ENCODE measurements at regions not wholly inside any gene's neighbourhood (a gene's known extent, or its start where the extent isn't known, plus 50 kb on each side); places are given as distances from the start of the nearest gene placed in this dataset.

- no CpG with 5 or more reads among the region's 6 CpGs for WGBS (ENCODE audit: insufficient coverage)
- no peaks in the 10 kb centered on the region for H3K36me3 ChIP-seq (ENCODE audit: control insufficient read depth in 2 of 2, extremely low read depth in 1 of 2, insufficient read depth in 1 of 2, low read length in 1 of 2)
- peaks cover 0 to 3% of the 10 kb centered on the region in 2 donors for H3K27me3 Mint-ChIP-seq
- no peaks in the 10 kb centered on the region for H3K36me3 Mint-ChIP-seq
- H3K27ac ChIP-seq (ENCODE audit: low read length) = no peak overlapping the region
- no peaks in the 10 kb centered on the region for H3K4me1 Mint-ChIP-seq
- H3K9me3 Mint-ChIP-seq = peaks cover 0 to 4% (median 0%) of the 10 kb centered on the region in 3 donors
- POLR2A ChIA-PET = no interaction called here
- no peaks in the 10 kb centered on the region for H3K4me1 ChIP-seq (ENCODE audit: control insufficient read depth in 1 of 2, extremely low read depth in 1 of 2, insufficient read depth in 2 of 2, low read length in 2 of 2)
- no peaks in the 10 kb centered on the region for H3K9me3 ChIP-seq
- CTCF ChIA-PET = no interaction called here
- DNase-seq (no peak), ATAC-seq (replicated peaks in 1 of 4) (no peak)
- H3K27me3 ChIP-seq (replicated peaks in 1 of 2; ENCODE audit: control insufficient read depth in 2 of 2, extremely low read depth in 1 of 2, insufficient read depth in 2 of 2, low read length in 1 of 2) = peaks cover 0 to 2% of the 10 kb centered on the region in 2 experiments
- no peak overlapping the region for H3K4me3 ChIP-seq (ENCODE audit: control insufficient read depth in 1 of 2, extremely low read depth in 1 of 2, low read length in 1 of 2)
- H3K27ac Mint-ChIP-seq = no peak overlapping the region
- no peak overlapping the region for H3K4me3 Mint-ChIP-seq
These were observed 582.2 kb upstream of the PPP2R3A start for GRCh38 chr3:135383301-135383700.

DNA sequence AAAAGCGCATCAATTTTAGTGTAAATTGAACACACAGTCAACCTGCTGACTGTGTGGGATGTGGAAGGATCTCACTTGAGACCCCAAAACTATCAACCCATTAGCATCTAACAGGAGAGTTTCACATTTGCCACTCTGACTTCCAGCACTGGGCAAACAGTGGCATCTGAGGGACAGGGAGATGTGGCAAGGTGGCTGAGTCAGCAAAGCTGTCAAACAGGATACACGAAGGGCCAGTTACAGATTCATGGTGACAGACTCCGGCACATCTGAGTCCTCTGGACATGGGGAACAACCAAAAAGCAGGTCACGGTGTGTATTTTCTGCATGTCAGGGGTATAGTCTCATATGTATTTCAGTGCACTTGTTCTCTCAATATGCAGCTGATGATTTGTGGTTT is 573.4 kb upstream of the PPP2R3A start:
- no peaks in the 10 kb centered on the region for H3K36me3 Mint-ChIP-seq
- Histone ChIP-seq H3K4me3 (ENCODE audit: control insufficient read depth in 1 of 2, extremely low read depth in 1 of 2, low read length in 1 of 2) (no peak overlapping the region), H3K27ac (ENCODE audit: low read length) (no peak overlapping the region), H3K27me3 (replicated peaks in 1 of 2; ENCODE audit: control insufficient read depth in 2 of 2, extremely low read depth in 1 of 2, insufficient read depth in 2 of 2, low read length in 1 of 2) (no peaks in the 10 kb centered on the region), H3K36me3 (ENCODE audit: control insufficient read depth in 2 of 2, extremely low read depth in 1 of 2, insufficient read depth in 1 of 2, low read length in 1 of 2) (no peaks in the 10 kb centered on the region), H3K4me1 (ENCODE audit: control insufficient read depth in 1 of 2, extremely low read depth in 1 of 2, insufficient read depth in 2 of 2, low read length in 2 of 2) (no peaks in the 10 kb centered on the region), H3K9me3 (no peaks in the 10 kb centered on the region)
- POLR2A ChIA-PET = no interaction called here
- H3K4me3 Mint-ChIP-seq = no peak overlapping the region
- peaks cover 12 to 32% (median 20%) of the 10 kb centered on the region in 3 donors for H3K9me3 Mint-ChIP-seq
- H3K27me3 Mint-ChIP-seq = no peaks in the 10 kb centered on the region
- H3K4me1 Mint-ChIP-seq = no peaks in the 10 kb centered on the region
- WGBS (ENCODE audit: insufficient coverage) = 60% methylated on average over 1 of the region's 4 CpGs
- DNase-seq (no peak), ATAC-seq (replicated peaks in 1 of 4) (no peak)
- no peak overlapping the region for H3K27ac Mint-ChIP-seq
- CTCF ChIA-PET = no interaction called here

DNA sequence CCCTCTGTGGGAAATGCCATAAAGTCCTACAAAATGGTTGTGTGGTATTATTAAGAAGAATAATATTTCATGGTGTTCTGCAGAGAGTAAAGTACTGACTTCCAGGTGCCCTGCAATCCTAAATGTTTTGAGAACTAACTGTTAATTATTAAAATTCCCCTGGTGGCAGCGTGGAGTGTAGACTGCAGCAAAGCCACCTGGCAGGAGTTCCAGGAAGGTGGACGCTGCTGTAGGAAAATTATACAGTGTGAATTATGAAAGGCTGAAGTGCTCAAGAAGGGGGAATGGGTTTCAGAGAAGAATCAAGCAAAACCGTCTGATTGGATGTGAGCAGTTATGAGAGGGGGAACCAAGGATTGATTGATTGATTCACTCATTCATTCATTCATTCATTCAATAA is 572.4 kb upstream of the PPP2R3A start:
- DNase-seq (no peak), ATAC-seq (replicated peaks in 1 of 4) (no peak)
- Histone ChIP-seq H3K4me1 (ENCODE audit: control insufficient read depth in 1 of 2, extremely low read depth in 1 of 2, insufficient read depth in 2 of 2, low read length in 2 of 2) (no peaks in the 10 kb centered on the region), H3K27me3 (replicated peaks in 1 of 2; ENCODE audit: control insufficient read depth in 2 of 2, extremely low read depth in 1 of 2, insufficient read depth in 2 of 2, low read length in 1 of 2) (no peaks in the 10 kb centered on the region), H3K27ac (ENCODE audit: low read length) (no peak overlapping the region), H3K4me3 (ENCODE audit: control insufficient read depth in 1 of 2, extremely low read depth in 1 of 2, low read length in 1 of 2) (no peak overlapping the region), H3K36me3 (ENCODE audit: control insufficient read depth in 2 of 2, extremely low read depth in 1 of 2, insufficient read depth in 1 of 2, low read length in 1 of 2) (no peaks in the 10 kb centered on the region), H3K9me3 (no peaks in the 10 kb centered on the region)
- ChIA-PET CTCF (no interaction called here), POLR2A (no interaction called here)
- Mint-ChIP-seq H3K9me3 (peaks cover 12 to 28% (median 27%) of the 10 kb centered on the region in 3 donors), H3K27ac (no peak overlapping the region), H3K36me3 (no peaks in the 10 kb centered on the region), H3K27me3 (no peaks in the 10 kb centered on the region), H3K4me3 (no peak overlapping the region), H3K4me1 (no peaks in the 10 kb centered on the region)
- 83% methylated on average over 2 of the region's 3 CpGs for WGBS (ENCODE audit: insufficient coverage)

DNA sequence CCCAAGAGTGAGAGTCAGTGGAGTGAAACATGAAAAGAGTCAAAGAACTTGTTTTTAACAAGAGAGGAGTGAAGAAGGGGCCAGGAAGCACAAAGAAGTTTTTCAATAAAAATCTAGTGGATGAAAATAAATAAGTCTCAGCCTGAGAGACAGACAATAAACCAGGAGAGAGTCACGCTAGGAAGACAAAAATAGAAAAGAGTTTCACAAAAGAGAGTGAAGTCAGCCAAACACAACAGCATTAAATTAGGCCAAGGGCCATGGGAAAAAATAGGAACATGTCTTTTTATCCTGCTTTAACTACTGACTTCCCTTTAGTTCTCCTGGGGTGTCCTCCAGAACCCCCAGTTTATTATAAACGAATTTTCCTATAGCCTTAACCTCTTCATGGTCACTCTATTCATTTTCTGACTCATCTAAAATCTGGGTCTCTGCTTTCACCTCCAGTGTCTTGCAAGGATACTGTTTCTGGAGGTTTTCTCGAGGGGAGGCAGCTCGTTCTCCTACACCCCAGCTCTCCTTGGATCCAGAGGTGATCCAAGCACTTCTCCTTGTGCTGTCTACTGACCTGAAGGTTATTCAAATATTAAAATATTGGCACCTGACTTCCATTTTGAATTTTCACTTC is 571.5 kb upstream of the PPP2R3A start:
- peaks cover 19 to 33% (median 22%) of the 10 kb centered on the region in 3 donors for H3K9me3 Mint-ChIP-seq
- DNase-seq = no peak
- Histone ChIP-seq H3K4me3 (ENCODE audit: control insufficient read depth in 1 of 2, extremely low read depth in 1 of 2, low read length in 1 of 2) (no peak overlapping the region), H3K36me3 (ENCODE audit: control insufficient read depth in 2 of 2, extremely low read depth in 1 of 2, insufficient read depth in 1 of 2, low read length in 1 of 2) (no peaks in the 10 kb centered on the region), H3K27ac (ENCODE audit: low read length) (no peak overlapping the region), H3K27me3 (replicated peaks in 1 of 2; ENCODE audit: control insufficient read depth in 2 of 2, extremely low read depth in 1 of 2, insufficient read depth in 2 of 2, low read length in 1 of 2) (no peaks in the 10 kb centered on the region), H3K4me1 (ENCODE audit: control insufficient read depth in 1 of 2, extremely low read depth in 1 of 2, insufficient read depth in 2 of 2, low read length in 2 of 2) (no peaks in the 10 kb centered on the region), H3K9me3 (no peaks in the 10 kb centered on the region)
- CTCF ChIA-PET = no interaction called here
- no peaks in the 10 kb centered on the region for H3K27me3 Mint-ChIP-seq
- 47% methylated on average over 2 of the region's 4 CpGs for WGBS (ENCODE audit: insufficient coverage)
- H3K36me3 Mint-ChIP-seq = no peaks in the 10 kb centered on the region
- H3K27ac Mint-ChIP-seq = no peak overlapping the region
- no peak overlapping the region for H3K4me3 Mint-ChIP-seq
- POLR2A ChIA-PET = no interaction called here
- no peaks in the 10 kb centered on the region for H3K4me1 Mint-ChIP-seq
- no peak for ATAC-seq (replicated peaks in 1 of 4)

- CTCF ChIA-PET = no interaction called here
- Mint-ChIP-seq H3K27ac (no peak overlapping the region), H3K4me3 (no peak overlapping the region), H3K9me3 (no peaks in the 10 kb centered on the region), H3K36me3 (no peaks in the 10 kb centered on the region), H3K4me1 (no peaks in the 10 kb centered on the region), H3K27me3 (peaks cover 0 to 4% of the 10 kb centered on the region in 2 donors)
- no peak for ATAC-seq (replicated peaks in 1 of 4)
- H3K4me1 ChIP-seq (ENCODE audit: control insufficient read depth in 1 of 2, extremely low read depth in 1 of 2, insufficient read depth in 2 of 2, low read length in 2 of 2) = no peaks in the 10 kb centered on the region
- no peak overlapping the region for H3K4me3 ChIP-seq (ENCODE audit: control insufficient read depth in 1 of 2, extremely low read depth in 1 of 2, low read length in 1 of 2)
- H3K36me3 ChIP-seq (ENCODE audit: control insufficient read depth in 2 of 2, extremely low read depth in 1 of 2, insufficient read depth in 1 of 2, low read length in 1 of 2) = no peaks in the 10 kb centered on the region
- 93% methylated on average over 2 of the region's 2 CpGs for WGBS (ENCODE audit: insufficient coverage)
- POLR2A ChIA-PET = no interaction called here
- H3K27me3 ChIP-seq (replicated peaks in 1 of 2; ENCODE audit: control insufficient read depth in 2 of 2, extremely low read depth in 1 of 2, insufficient read depth in 2 of 2, low read length in 1 of 2) = peaks cover 0 to 4% of the 10 kb centered on the region in 2 experiments
- DNase-seq = no peak
- no peaks in the 10 kb centered on the region for H3K9me3 ChIP-seq
- H3K27ac ChIP-seq (ENCODE audit: low read length) = no peak overlapping the region
These were observed 553.1 kb upstream of the PPP2R3A start for GRCh38 chr3:135412475-135412874.

- WGBS (ENCODE audit: insufficient coverage) = 86% methylated on average over 1 of the region's 2 CpGs
These were observed 549.3 kb upstream of the PPP2R3A start for GRCh38 chr3:135416182-135416581.

DNA sequence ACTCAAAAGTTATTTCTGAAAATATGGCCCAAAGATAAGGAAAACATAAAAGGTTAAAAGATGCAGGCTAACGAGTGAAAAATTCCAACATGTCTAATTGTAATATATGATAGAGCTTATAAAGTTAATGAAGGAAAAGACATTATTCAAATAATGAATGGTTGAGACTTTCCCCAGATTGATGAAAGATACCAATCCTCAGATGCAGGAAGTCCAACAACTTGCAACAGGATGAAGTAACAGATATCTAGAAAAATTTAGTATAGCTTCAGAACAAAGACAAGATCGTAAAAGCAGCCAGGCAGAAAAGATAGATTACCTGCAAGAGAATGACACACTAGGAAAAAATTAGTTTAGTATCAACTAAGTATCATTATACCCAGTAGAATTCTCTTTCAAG is 546.4 kb upstream of the PPP2R3A start:
- Mint-ChIP-seq H3K4me1 (no peaks in the 10 kb centered on the region), H3K27me3 (peaks cover 0 to 3% of the 10 kb centered on the region in 2 donors), H3K36me3 (no peaks in the 10 kb centered on the region), H3K27ac (no peak overlapping the region), H3K4me3 (no peak overlapping the region), H3K9me3 (no peaks in the 10 kb centered on the region)
- Histone ChIP-seq H3K27me3 (replicated peaks in 1 of 2; ENCODE audit: control insufficient read depth in 2 of 2, extremely low read depth in 1 of 2, insufficient read depth in 2 of 2, low read length in 1 of 2) (no peaks in the 10 kb centered on the region), H3K9me3 (no peaks in the 10 kb centered on the region), H3K27ac (ENCODE audit: low read length) (no peak overlapping the region), H3K4me1 (ENCODE audit: control insufficient read depth in 1 of 2, extremely low read depth in 1 of 2, insufficient read depth in 2 of 2, low read length in 2 of 2) (no peaks in the 10 kb centered on the region), H3K36me3 (ENCODE audit: control insufficient read depth in 2 of 2, extremely low read depth in 1 of 2, insufficient read depth in 1 of 2, low read length in 1 of 2) (no peaks in the 10 kb centered on the region), H3K4me3 (ENCODE audit: control insufficient read depth in 1 of 2, extremely low read depth in 1 of 2, low read length in 1 of 2) (no peak overlapping the region)
- ChIA-PET POLR2A (no interaction called here), CTCF (no interaction called here)
- DNase-seq (no peak), ATAC-seq (replicated peaks in 1 of 4) (no peak)
- no CpG with 5 or more reads among the region's 2 CpGs for WGBS (ENCODE audit: insufficient coverage)

More at GRCh38 chr3:135416182-135416581, 549.3 kb upstream of the PPP2R3A start:
- Mint-ChIP-seq H3K36me3 (no peaks in the 10 kb centered on the region), H3K27me3 (peaks cover 0 to 4% of the 10 kb centered on the region in 2 donors), H3K9me3 (no peaks in the 10 kb centered on the region), H3K4me1 (no peaks in the 10 kb centered on the region), H3K4me3 (no peak overlapping the region), H3K27ac (no peak overlapping the region)
- Histone ChIP-seq H3K27ac (ENCODE audit: low read length) (no peak overlapping the region), H3K9me3 (no peaks in the 10 kb centered on the region), H3K27me3 (replicated peaks in 1 of 2; ENCODE audit: control insufficient read depth in 2 of 2, extremely low read depth in 1 of 2, insufficient read depth in 2 of 2, low read length in 1 of 2) (peaks cover 0 to 4% of the 10 kb centered on the region in 2 experiments), H3K36me3 (ENCODE audit: control insufficient read depth in 2 of 2, extremely low read depth in 1 of 2, insufficient read depth in 1 of 2, low read length in 1 of 2) (no peaks in the 10 kb centered on the region), H3K4me1 (ENCODE audit: control insufficient read depth in 1 of 2, extremely low read depth in 1 of 2, insufficient read depth in 2 of 2, low read length in 2 of 2) (no peaks in the 10 kb centered on the region), H3K4me3 (ENCODE audit: control insufficient read depth in 1 of 2, extremely low read depth in 1 of 2, low read length in 1 of 2) (no peak overlapping the region)
- ATAC-seq (replicated peaks in 1 of 4) (no peak), DNase-seq (no peak)
- CTCF ChIA-PET = no interaction called here
- POLR2A ChIA-PET = no interaction called here
